ENCODE measurements at regions not wholly inside any gene's neighbourhood (a gene's known extent, or its start where the extent isn't known, plus 50 kb on each side); places are given as distances from the start of the nearest gene placed in this dataset.
A peak's percentile ranks its signal among the peaks of the same experiment; 100 is the strongest.
"Not testable (repeated sequence)": the region's sequence is repeated elsewhere in the genome, so short reads cannot be mapped to it uniquely, and the experiment has no call there.

DNA sequence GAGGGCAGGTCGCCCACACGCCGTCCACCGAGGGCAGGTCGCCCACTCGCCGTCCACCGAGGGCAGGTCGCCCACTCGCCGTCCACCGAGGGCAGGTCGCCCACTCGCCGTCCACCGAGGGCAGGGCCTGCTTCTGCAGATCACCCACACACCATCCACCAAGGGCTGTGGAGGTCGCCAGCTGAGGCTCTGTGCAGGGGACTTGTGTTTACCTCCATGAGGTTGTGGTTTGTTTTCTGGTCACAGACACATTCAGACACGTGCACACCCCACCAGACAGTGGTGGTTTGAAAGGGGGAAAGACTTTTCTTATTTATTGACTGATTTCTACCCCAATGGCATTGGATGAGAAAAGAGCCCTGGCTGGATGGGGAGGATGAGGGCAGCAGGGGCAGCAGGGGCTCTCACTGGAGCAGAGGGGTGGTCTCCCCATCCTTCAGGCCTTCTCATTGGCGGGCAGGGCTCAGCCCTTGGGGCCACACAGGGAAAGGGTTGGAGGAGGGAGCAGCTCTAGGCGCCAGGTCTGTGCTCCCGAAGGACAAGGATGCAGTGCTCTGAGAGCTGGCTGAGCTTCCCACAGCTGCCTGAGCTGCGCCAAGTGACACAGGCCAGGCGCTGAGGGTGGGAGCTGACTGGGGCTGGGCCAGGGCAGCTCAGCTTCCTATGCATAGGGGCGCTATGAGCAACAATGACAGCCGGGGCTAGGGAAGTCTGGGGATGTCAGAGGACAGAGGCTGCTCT lies 252.6 kb upstream of the B3GAT1 start:
- no peak for DNase-seq

GRCh38 chr11:134663506-134664313 lies 251.7 kb upstream of the B3GAT1 start:
- no peak for DNase-seq

DNA sequence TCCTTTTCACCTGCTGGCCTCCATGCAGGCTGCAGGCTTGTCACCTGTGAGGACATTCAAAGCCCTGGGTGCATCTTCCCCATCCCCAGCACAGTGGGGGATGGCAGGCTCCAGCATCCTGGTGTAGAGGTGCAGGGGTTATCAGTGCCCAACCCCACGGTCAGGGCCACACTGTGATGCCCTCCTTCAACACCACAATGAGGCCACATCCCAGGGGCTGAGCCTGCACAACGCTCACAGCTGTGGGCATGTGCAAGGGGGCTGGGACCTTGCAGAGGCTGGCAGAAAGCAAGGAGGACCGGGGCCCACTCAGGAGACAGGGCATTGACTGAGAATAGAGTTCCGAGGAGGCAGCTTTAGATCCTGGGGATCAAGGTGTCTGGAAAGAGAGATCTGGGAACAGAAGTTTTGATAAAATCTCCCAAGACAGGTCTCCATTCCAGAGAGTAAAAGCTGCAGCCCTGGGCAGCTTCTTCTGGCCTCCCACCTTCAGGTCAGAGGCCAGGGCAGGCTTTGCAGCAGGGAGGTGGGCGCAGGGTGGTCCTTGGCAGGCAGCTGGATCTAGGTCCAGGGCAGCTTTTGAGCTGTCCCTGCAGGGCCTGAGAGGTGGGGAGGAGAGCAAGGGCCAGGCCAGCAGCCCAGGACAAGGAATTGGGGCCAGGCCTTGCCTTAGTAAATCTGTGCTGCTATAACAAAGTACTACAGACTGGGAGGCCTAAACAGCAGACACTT lies 250.8 kb upstream of the B3GAT1 start:
- no peak for DNase-seq

DNA sequence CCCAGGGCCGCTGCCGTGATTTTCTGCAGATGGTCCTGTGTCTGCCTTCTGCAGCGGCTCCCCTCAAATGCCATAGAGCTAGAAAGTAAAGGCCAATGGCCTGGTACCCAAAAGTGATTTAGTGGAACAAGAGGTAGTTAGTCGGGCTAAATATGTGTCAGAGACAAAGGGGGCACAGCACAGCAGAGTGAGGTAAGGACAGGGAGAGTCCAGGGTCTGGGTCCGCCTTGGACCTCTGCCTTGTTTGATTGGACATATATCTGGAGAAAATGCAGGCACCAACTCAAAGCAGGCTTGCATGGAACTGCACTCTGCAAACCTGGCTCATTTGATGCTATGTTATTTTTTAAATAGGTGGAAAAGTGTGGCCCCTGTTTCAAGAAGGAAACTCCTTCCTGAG lies 249.6 kb upstream of the B3GAT1 start:
- no peak for DNase-seq

DNA sequence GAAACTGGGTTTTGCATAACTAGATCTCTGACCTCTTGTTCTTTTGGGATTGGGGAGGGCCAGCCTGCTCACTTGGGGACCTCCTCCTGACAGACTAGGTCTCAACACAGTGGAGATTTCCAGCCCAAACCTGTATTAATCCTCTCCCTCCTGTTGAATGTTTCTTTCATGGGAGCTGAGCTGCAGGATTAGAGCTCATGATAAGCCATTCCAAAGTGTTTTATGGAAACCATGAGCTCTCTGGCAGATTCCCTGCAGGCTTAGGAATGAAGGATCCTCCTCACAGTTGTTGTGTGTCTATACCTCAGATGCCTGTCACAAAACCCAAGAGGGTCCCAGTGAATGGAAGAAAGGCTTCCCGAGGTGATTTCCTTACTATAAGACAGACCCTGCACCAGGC lies 248.4 kb upstream of the B3GAT1 start:
- no peak for DNase-seq

DNA sequence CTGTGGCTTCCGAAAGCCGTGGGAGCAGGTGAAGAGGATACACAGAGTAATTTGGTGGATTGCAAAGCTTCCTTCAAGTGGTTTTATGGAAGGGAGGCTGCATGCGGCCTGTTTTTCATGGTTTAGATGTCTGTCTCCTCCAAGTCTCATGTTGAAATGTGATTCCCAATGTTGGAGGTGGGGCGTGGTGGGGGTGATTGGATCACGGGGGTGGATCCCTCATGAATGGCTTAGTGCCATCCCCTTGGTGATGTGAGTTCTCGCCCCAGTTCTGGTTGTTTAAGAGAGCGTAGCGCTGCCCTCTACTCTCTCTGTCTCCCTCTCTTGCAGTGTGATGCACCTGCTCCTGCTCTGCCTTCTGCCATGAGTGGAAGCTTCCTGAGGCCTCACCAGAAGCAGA lies 247.8 kb upstream of the B3GAT1 start:
- DNase-seq, result no peak

GRCh38 chr11:134658481-134659225 lies 246.6 kb upstream of the B3GAT1 start:
- DNase-seq, result peak; percentile 20

DNA sequence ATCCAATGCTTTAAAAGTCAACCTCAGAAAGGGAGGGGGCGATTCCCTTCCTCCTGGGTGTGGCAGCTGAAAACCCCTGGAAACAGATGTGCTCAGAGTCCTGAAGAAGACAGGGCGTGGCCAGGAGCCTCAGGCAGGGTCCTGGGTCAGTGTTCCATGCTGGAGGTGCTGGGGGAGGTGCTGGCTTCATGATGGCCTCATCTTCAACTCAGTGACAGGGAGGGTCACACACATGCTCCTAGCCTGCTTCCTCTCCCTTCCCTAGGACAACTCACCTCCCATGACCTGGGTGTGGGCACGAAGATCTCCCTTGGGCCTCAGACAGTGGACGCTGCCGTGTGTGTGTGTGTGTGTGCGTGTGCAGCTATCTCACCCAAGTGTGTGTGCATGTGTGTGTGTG lies 245.6 kb upstream of the B3GAT1 start:
- no peak for DNase-seq

- DNase-seq, result no peak
Measured at GRCh38 chr11:134656861-134657540, 245.0 kb upstream of the B3GAT1 start.

GRCh38 chr11:134656086-134656840 lies 244.2 kb upstream of the B3GAT1 start:
- DNase-seq, result not testable (repeated sequence)

- DNase-seq, result no peak
Measured at GRCh38 chr11:134655189-134655989, 243.3 kb upstream of the B3GAT1 start.

DNA sequence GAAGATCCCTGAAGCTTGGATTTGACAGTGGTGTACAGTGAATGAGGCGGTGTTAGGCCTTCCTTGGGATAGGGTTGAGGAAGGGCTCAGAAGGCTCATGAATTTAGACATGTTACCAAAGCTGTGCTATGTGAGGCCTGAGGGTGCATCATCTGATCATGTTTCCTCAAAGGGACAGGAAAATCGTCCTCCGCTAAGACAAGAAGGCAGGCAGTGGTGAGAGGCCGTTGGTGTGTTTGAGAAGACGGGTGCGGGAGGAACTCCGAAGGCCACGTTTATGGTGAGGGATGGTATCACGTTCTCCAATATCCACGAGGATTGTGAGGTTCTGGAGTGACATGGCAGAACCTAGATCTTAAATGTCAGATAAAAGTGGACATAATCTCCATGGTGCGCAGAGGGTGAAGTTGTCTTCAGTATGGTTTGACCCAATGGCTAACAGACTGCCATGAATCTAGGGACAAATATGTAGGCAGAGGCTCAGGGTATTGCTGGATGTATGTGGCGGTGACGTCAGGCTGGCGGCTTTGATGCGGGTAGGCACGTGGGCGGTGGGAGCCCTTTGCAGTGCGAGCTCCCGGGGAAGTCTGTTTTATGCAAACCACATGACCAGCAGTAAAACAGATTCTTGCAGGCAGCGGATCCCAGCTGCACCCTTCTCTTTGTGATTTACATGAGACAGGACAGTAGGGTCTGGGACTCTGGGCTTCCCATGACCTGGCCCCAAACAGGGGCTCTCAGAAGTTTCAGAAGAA lies 242.3 kb upstream of the B3GAT1 start:
- no peak for DNase-seq

GRCh38 chr11:134652586-134653255 lies 240.7 kb upstream of the B3GAT1 start:
- no peak for DNase-seq

GRCh38 chr11:134647066-134647743 lies 235.2 kb upstream of the B3GAT1 start:
- DNase-seq, result no peak

DNA sequence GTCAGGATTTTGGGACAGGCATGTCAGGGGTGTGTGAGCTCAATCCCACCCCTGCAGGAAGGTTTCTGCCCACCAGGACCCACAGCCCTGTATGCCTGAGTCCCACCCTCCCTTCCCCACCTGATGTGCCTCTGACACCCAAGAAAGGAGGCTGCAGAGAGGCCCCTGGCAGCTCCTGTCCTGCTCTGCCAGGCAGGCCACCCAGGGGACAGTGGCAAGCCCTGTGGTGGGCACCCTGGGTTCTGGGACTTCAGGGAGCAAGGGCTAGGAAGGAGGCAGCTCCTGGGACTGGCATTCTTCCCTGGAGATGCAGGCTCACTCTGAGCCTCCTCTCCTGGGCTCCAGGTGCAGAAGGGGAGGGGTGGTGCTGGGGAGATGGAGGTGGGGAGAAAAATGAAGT lies 234.5 kb upstream of the B3GAT1 start:
- DNase-seq, result no peak

DNA sequence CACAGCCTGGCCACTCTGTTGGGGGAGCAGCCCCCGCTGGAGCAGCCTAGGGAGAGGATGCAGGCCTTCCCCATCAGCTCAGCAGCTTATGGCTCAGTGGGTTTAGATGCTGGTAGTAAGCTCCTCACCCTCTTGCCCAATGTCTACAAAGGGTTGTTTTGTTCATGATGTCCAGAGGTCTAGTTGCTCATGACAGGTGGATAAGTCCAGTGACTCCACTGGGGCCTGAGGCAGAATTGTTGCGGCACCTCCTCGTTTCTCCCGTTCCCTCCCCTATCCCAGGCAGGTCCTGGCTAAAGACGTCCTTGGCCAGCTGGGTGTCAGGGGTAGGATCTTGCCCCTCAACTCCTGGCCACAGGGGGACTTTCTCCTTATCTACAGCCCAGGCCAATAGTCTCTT lies 233.5 kb upstream of the B3GAT1 start:
- no peak for DNase-seq

All from muscle of arm (tissue), 1 donor.